Thyroid gland (tissue), 4 donors: ENCODE measurements at regions not wholly inside any gene's neighbourhood (a gene's known extent, or its start where the extent isn't known, plus 50 kb on each side); places are given as distances from the start of the nearest gene placed in this dataset.

Source experiments
- CTCF ChIP-seq, 6 experiments: fragments of 200-600 bp in 3 of 6; fragments of 450-650 bp in 3 of 6; sonication (generic) in 3 of 6; IDR thresholded peaks; one replicate each; pipeline ENCODE4 v1.5.1; 2016 to 2019; ENCODE audit warnings: antibody characterized with exemption in 6 of 6, mild to moderate bottlenecking in 2 of 6, inconsistent platforms in 1 of 6, moderate library complexity in 1 of 6
- POLR2A ChIP-seq, 2 donors: fragments of 450-650 bp; IDR thresholded peaks; one replicate each; pipeline ENCODE4 v1.6.1; 2017; ENCODE audit warnings: antibody characterized with exemption in 2 of 2, mild to moderate bottlenecking in 2 of 2, moderate library complexity in 1 of 2

DNA sequence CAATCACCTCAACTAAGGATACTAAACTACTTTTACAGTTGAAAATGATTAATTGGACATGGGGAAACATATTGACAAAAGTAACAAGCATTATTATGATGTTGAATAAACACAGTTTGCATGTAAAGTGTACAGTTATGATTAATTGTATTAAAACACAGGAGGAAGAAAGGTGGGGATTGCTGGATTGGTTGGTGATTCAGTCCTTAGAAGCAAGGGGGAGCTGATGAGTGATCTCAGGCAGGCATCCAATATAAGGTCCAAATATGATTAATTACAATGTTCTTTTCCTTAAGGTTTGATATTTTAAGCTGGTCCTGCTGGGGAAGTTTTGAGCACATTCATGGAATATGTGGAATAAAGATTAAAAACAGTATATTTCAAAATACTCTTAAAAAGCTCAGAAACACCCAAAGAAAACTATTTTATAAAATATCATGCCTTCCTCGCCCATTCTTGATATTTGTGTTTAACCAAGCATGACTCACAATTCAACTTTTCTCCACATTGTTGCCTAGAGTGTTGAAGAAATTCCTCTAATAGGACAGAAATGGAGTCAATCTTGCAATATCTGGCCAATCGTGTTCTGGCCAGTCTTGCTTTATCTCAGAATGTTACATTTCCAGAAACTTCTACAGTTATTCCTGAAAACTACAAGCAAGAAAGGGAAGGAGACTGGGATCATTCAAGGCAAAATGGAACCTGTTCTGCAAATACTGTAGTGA is 268.2 kb downstream of the RPIA start:
- TF ChIP-seq POLR2A (IDR thresholded peaks at IDR 0.05) (no peak), CTCF (IDR thresholded peaks at IDR 0.05) (peak in 2 of 6 experiments; percentile 16 to 28)
